Stimulated activated naive CD8-positive, alpha-beta T cell treated with anti-CD3 and anti-CD28 coated beads, Interleukin-15, Interleukin-2, amounts not matched to agents 100 U/mL and 50 U/mL, for 24 hours (primary cell): ENCODE measurements at regions not wholly inside any gene's neighbourhood (a gene's known extent, or its start where the extent isn't known, plus 50 kb on each side); places are given as distances from the start of the nearest gene placed in this dataset.

ENCODE experiments used
- ATAC-seq: fragments of 150-1000 bp; cut with Tn5 transposase; one replicate; pipeline ENCODE4 v1.10.0; 2021
- DNase-seq: peaks from one replicate; pipeline ENCODE4 v3.0.0; 2021

- no peak for ATAC-seq
These were observed 98.0 kb upstream of the PCDH18 start for GRCh38 chr4:137630252-137630651.

GRCh38 chr4:137627739-137628460 lies 95.6 kb upstream of the PCDH18 start:
- no peak for DNase-seq
- no peak for ATAC-seq

More at GRCh38 chr4:137630252-137630651, 98.0 kb upstream of the PCDH18 start:
- DNase-seq, result no peak

- ATAC-seq, result no peak
- no peak for DNase-seq
These were observed 94.8 kb upstream of the PCDH18 start for GRCh38 chr4:137626942-137627738.

- no peak for DNase-seq
- no peak for ATAC-seq
These were observed 90.7 kb upstream of the PCDH18 start for GRCh38 chr4:137623013-137623412.

- DNase-seq, result no peak
- no peak for ATAC-seq
These were observed 88.8 kb upstream of the PCDH18 start for GRCh38 chr4:137621056-137621455.

- DNase-seq (no peak), ATAC-seq (no peak)
These were observed 82.2 kb upstream of the PCDH18 start for GRCh38 chr4:137614491-137614890.

- ATAC-seq, result no peak
- DNase-seq, result no peak
These were observed 79.9 kb upstream of the PCDH18 start for GRCh38 chr4:137611998-137612700.

- DNase-seq (no peak), ATAC-seq (no peak)
These were observed 78.7 kb upstream of the PCDH18 start for GRCh38 chr4:137610960-137611359.

- ATAC-seq, result no peak
These were observed 77.6 kb upstream of the PCDH18 start for GRCh38 chr4:137609718-137610430.

GRCh38 chr4:137608085-137608484 lies 75.8 kb upstream of the PCDH18 start:
- no peak for ATAC-seq
- DNase-seq, result no peak

More at GRCh38 chr4:137609718-137610430, 77.6 kb upstream of the PCDH18 start:
- no peak for DNase-seq

GRCh38 chr4:137602436-137602835 lies 70.1 kb upstream of the PCDH18 start:
- no peak for DNase-seq
- no peak for ATAC-seq

- no peak for DNase-seq
- no peak for ATAC-seq
These were observed 69.6 kb upstream of the PCDH18 start for GRCh38 chr4:137601934-137602333.

- DNase-seq (no peak), ATAC-seq (no peak)
These were observed 67.4 kb upstream of the PCDH18 start for GRCh38 chr4:137599734-137600133.

GRCh38 chr4:137597752-137598430 lies 65.6 kb upstream of the PCDH18 start:
- no peak for DNase-seq
- ATAC-seq, result no peak

- ATAC-seq, result no peak
- DNase-seq, result no peak
These were observed 55.5 kb upstream of the PCDH18 start for GRCh38 chr4:137587796-137588195.

- DNase-seq (no peak), ATAC-seq (no peak)
These were observed 51.4 kb upstream of the PCDH18 start for GRCh38 chr4:137583671-137584070.
